HG03280 (cell line): ENCODE measurements at regions not wholly inside any gene's neighbourhood (a gene's known extent, or its start where the extent isn't known, plus 50 kb on each side); places are given as distances from the start of the nearest gene placed in this dataset.

ENCODE experiments used
- ATAC-seq: cut with Tn5 transposase; IDR thresholded peaks from one replicate; pipeline ENCODE4 v1.9.1; 2021; ENCODE audit warnings: mild to moderate bottlenecking, moderate library complexity; ENCODE audit not compliant: unreplicated experiment

DNA sequence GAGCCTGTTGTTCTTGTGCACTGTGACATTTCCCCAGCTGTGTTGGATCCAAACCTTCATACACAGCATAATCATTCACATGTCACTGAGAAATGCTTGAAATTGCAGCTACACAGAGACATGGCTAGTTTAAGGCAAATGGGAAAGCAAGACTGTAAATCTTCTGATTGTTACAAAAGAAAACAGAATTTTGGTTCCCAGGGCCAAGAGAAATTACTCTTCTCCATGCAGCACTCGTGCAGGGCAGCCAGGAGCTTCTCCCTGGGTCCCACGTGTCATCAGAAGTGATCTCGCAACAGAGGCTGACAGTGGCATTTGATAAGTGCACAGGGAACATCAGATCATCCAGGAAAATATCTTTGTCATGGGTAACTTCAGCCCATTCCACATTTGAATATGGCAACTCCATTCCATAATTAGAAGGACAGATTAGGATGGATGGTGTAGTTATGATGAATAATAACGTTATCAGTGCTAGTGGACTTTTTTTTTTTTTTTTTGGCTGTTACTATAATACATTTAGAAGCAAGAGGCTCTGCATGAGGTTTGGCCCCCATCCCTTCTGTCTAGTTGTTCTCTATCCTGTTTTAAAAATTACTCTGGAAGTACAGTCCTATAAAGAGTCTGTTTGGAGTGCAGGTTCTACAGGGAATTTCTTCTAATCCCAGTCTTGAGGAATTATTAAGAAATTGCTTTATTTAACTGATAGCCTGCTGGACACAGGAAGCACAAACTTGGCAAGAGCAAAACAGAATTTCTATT, 571.0 kb upstream of the NOX3 start:
- ATAC-seq: no peak

DNA sequence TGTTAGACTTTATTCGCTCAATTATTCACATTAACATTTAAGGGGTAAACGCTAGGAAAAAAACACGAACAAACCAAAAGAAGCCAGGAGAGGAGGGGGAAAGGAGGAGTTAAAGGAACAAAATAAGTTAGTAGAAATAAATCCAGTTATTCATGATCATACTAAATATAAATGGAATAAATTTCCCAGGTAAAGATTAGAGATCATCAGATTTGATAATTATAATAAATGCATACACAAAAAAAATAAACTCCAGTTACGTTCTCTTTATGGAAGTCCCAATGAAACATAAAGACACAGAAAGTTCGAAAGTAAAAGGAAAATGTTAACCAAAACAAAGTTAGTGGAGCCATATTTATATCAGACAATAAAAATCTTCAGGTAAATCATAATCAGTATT, 568.7 kb upstream of the NOX3 start:
- no peak for ATAC-seq

DNA sequence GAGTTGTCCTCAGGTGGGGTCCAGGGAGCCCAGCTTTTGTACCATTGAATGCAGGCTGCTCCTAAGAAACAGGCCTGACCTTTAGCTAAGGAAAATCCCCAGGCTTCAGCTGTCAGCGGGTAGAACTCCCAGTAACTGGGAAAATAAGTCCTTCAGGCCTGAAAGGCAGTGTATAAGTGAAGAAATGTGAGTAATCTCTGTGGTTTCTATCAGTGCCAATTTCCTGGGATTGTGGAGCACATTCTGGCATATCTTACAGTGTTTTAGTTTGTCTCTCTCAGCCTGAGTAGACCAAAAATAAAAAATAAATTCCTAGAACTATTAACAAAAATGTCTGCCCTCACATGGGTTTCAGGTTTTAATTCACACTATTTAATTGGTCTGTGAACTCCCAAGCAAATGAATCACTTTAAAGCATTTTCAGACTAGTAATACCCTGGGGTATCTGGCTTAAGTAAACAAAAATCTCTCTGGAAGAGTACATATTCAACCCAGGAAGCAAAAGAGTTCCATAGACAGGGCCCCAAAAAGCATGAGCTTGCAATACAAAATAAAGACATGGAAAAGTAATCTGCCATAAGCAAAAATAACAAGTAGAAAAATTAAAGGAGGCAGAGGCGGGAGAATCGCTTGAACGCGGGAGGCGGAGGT, 566.2 kb upstream of the NOX3 start:
- ATAC-seq: no peak

DNA sequence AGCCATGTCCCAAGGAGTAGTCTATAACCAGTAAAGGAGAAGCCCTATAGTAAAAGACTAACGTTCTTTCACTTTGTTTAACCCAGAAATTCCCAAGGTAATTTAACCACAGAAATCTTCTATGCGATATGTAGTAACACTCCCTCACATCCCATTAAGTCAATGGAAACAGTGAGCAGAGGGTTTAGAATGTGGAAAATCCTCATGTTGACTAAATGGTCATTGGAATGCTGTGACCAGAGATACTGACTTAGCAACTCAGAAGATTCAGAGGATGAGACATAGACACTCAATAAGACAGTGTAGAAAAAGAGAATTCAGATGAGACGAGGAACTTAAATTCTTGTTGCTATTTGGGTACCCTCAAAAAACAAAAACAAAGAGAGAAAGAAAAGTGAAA, 562.2 kb upstream of the NOX3 start:
- no peak for ATAC-seq

GRCh38 chr6:156016186-156016976, 560.7 kb upstream of the NOX3 start:
- no peak for ATAC-seq

- ATAC-seq: no peak
These were observed 557.5 kb upstream of the NOX3 start for GRCh38 chr6:156013155-156013554.

DNA sequence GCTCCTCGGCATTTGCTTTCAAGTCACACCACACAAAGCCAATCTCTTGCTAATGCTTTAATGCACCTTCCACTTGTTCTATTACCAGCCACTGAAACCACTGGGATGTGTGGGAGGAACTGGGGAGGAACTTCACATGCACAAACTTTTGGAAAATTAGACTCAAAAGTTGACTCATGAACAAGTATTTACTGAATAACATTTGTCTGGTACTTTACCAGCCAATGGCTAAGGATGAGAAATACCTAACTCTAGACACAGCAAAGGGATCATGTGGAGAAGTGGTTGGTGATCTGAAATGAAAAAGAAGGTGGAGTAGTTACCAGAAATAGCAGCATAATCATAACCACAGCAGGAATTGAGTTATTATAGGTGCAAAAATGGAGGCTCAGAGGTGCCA, 554.0 kb upstream of the NOX3 start:
- no peak for ATAC-seq

DNA sequence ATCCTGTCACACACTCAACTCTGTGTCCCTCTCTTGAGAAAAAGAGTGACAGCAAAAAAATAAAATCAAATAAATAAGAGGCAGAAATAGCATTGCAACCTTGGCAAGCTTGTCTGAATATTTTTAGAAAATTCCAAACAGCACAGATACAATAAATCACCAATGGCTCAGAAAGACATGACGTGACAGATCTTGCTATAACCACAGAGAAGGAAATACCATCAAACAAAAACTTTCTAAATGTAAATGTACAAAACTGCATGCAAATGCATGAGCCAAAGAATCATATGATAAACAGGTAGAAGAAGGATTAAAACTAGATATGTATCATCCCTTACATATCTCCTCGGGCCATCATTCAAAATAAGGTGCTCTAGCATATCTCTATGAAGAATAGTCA, 549.2 kb upstream of the NOX3 start:
- no peak for ATAC-seq

GRCh38 chr6:155996151-155996550, 540.5 kb upstream of the NOX3 start:
- ATAC-seq: no peak

DNA sequence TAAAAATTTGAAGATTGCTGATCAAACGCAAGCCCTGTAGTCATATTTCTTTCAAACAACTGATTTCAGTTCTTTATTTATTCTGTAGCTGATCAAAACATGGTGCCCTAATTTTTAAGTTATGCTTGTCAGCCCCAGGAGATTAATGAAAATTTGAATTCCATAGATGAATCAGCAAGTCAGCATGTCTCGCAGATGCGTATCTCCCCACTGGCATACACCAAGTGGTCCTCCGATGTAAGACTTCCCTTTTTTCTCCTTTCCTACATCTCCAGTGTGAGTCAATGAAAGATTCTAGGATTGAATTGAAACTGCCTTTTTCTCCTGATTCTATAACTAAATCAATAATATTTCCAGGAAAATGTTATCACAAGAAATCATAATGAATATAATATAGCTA, 539.6 kb upstream of the NOX3 start:
- no peak for ATAC-seq

DNA sequence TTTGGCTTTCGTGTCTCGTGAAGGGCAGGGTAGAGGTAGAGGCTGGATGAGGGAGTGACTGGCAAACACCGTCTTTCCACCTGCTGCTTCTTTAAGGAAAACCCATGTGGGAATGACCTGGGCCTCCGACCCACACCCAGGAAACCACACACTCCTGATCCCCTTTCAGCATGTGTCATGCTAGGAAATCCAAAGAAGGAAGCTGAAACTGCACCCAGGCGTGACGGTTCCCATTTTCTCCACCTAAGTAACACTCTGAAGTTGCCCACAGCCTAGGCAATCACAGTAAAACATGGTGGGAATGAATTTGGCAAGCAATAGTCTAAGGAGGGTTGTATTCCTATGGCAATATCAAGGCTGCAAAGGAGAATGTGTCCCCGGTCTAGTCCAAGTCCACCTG, 538.4 kb upstream of the NOX3 start:
- ATAC-seq: no peak

DNA sequence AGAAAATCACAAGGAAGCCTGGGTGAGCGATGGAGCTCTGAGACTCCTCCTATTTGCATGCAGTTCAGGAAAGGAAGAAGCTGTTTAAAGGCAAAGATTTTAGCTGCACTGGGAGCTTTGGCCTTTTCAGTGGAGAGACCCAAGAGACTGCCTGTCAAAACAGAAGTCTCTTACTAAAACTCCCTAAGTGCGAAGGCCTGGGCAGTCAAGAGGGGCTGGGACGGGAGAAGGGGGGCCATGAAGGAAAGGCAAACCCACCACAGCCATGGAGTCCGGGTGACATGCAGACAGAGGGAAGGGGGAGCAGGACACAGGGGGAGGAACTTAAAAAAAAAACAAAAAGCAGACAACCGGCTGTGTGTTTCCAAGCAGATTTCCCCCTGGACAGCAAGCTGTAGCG, 537.6 kb upstream of the NOX3 start:
- ATAC-seq: no peak

DNA sequence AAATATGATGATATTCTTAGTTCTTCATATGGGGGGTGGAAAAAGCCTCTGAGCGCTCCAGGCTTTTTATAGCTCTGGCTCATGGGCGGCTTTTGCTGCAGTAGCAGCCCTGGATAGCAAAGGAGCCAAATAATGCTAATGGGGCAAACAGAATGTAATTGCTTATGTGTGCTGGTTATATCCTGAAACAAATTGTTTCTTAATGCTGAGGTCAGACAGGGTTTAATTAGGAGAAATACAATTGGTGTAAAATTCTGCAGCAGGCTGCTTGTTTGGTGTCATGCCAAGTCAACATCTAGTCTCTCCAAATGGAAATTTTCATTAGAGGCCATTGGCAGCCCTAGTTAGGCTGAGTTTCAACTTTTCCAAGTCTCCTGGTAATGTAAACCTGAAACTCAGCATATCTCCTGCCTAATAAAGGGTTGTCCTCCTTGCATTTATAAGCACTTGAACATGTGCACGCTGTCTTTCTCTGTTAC, 530.1 kb upstream of the NOX3 start:
- no peak for ATAC-seq

GRCh38 chr6:155980768-155981079, 525.1 kb upstream of the NOX3 start:
- ATAC-seq: no peak

- ATAC-seq: no peak
These were observed 524.6 kb upstream of the NOX3 start for GRCh38 chr6:155980014-155980767.

GRCh38 chr6:155975506-155975905, 519.9 kb upstream of the NOX3 start:
- no peak for ATAC-seq

DNA sequence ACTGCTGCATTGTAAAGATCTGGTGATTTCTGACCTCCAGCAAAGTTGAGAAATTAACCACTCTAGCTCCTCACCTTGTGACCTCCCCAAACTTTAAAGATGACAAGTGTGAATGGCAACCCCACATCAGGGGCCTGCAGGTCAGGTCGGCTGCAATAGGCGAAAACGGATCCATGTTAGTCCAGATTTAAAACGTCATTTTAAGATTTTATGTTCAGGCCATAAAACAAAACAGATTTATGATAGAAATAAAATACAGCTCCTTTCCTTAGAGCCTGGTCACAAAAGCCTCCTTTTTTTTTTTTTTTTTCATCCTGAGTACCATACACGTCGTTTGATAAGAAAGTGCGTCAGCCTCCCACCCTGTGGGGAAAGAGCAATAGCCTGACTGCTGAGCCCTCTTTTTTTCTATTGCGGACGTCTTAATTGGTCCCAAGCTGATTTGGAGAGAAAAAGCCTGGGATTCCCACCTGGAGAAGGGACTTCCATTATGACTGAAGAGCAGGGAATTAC, 519.2 kb upstream of the NOX3 start:
- no peak for ATAC-seq

- ATAC-seq: no peak
These were observed 518.7 kb upstream of the NOX3 start for GRCh38 chr6:155974359-155974758.

DNA sequence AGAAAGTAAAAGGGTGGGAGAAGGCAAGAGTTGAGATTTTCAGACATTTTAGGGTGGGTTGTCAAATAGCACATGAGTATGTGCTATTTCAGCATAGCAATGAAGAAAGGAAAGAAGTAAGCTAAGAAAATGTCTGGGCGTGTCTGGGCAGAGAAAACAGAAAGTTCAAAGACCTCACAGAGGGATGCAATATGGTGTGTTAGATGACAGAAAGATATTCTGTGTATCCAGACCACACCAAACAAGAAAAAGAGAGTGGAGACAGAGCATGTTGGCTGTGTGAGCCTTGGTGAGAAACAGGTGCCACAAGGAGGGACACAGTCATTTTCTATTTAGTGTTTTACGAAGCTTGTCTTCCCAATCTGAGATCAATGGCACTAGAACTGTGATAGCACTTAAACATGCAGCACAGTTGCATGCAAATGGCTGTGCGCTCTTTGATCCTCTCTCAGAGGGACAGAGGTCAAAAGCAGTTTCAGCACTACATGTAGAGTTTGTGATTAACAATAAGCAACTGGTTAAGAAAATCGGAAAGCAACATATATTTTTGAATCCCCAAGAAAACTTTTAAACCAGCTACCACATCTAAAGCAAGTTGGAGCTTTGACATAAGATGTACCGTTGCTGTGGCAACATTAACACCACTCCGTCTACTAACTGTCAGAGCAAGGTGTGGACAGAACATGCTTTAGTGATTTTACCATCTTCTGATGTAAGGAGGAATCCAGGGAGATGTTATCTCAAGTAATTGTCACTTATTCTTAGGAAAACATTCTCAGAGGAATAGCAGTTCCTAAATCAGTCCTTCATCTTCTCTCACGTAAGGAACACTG, 515.5 kb upstream of the NOX3 start:
- no peak for ATAC-seq

DNA sequence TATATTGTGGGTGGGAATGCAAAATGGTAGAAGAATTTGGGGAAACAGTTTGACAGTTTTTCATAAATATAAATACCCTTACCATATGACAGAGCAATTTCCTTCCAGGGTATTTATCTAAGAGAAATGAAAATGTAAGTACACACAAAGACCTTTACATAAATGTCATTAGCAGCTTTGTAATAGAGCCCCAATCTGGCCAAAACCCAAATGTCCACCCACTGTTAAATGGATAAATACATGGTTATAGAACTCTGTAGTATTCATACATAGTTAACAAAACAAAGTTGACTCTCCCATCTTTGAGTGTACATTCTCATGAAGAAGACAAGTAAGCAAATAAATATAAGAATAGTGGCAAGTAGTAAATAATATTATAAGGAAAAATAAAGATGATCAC, 514.8 kb upstream of the NOX3 start:
- no peak for ATAC-seq
